Heart left ventricle (tissue), 16 donors: ENCODE measurements at regions not wholly inside any gene's neighbourhood (a gene's known extent, or its start where the extent isn't known, plus 50 kb on each side); places are given as distances from the start of the nearest gene placed in this dataset.
"Not testable (repeated sequence)": the region's sequence is repeated elsewhere in the genome, so short reads cannot be mapped to it uniquely, and the experiment has no call there.

Source experiments
- ATAC-seq, 4 donors: fragments of 200-7000 bp; cut with Tn5 transposase; one replicate each; pipeline ENCODE4 v1.9.1; 2020 to 2022; ENCODE audit warnings: moderate library complexity in 4 of 4, mild to moderate bottlenecking in 3 of 4, moderate number of reproducible peaks in 1 of 4
- DNase-seq, 5 donors: peaks; one replicate each; pipeline ENCODE4 v3.0.0-alpha.2; 2020
- H3K27ac ChIP-seq, 12 donors: fragments of 200-600 bp; sonication (generic) in 4 of 12; one replicate each; pipeline versions ENCODE4 v1.5.0 to v1.8.0; 2016 to 2022; ENCODE audit warnings: mild to moderate bottlenecking in 2 of 12
- H3K27me3 ChIP-seq, 9 donors: fragments of 200-600 bp; sonication (generic) in 2 of 9; one replicate each; pipeline versions ENCODE4 v1.5.1 to v1.8.0; 2016 to 2022; ENCODE audit warnings: mild to moderate bottlenecking in 3 of 9
- H3K36me3 ChIP-seq, 9 donors: fragments of 200-600 bp; sonication (generic) in 2 of 9; one replicate each; pipeline versions ENCODE4 v1.5.0 to v1.8.0; 2018 to 2022; ENCODE audit warnings: mild to moderate bottlenecking in 2 of 9
- H3K4me1 ChIP-seq, 12 donors: fragments of 200-600 bp; sonication (generic) in 4 of 12; one replicate each; pipeline versions ENCODE4 v1.5.0 to v1.8.0; 2016 to 2022; ENCODE audit warnings: mild to moderate bottlenecking in 3 of 12
- H3K4me3 ChIP-seq, 12 donors: fragments of 200-600 bp; sonication (generic) in 4 of 12; one replicate each; pipeline versions ENCODE4 v1.5.0 to v1.8.0; 2017 to 2022; ENCODE audit warnings: mild to moderate bottlenecking in 9 of 12, moderate library complexity in 4 of 12
- H3K9me3 ChIP-seq, 12 donors: fragments of 200-600 bp; sonication (generic) in 4 of 12; one replicate each; pipeline versions ENCODE4 v1.5.0 to v1.8.0; 2016 to 2022; ENCODE audit warnings: mild to moderate bottlenecking in 1 of 12
- POLR2A ChIP-seq, 2 donors: fragments of 450-650 bp; IDR thresholded peaks; one replicate each; pipeline ENCODE4 v1.6.1; 2017; ENCODE audit warnings: antibody characterized with exemption in 2 of 2, mild to moderate bottlenecking in 2 of 2, moderate library complexity in 2 of 2
- WGBS, 4 donors: extraction: QIAGEN DNeasy Blood & Tissue Kit in 2 of 4; methylation state at CpG; one replicate each; pipeline versions ENCODE4 v1.1.5 to v1.1.7; 2013 to 2018; 5-methylcytosine and 5-hydroxymethylcytosine counted together
- intact Hi-C, 10 donors: fragments of 100-400 bp; cut with DNase I; formaldehyde crosslinking; loops; one replicate each; pipeline versions ENCODE4 v1.11.1 to v1.14.2; 2022
- TF ChIP-seq, protein P1 (sequence below), 12 donors: fragments of 200-600 bp; sonication (generic) in 4 of 12; IDR thresholded peaks; one replicate each; pipeline versions ENCODE4 v1.5.0 to v1.8.0; 2018 to 2022; ENCODE audit warnings: antibody characterized with exemption in 12 of 12, mild to moderate bottlenecking in 5 of 12
- donor health status: ischemic (EF 13 %, LVEDD 7.1; RV severe dilation, severe dysfunction).
- donor health status: healthy with polysubstance abuse.
- donor health status: DM: no; HTN: yes; CAD: no.
- donor health status: DM: no; HTN: no; CAD: no.
- donor health status: ischemic (EF 25% LVEDD 6.9; RV normal size, moderate dysfunction).
- donor health status: ischemic (EF 25% LVEDD 5.7; RV mildly dilated, moderate dysfunction).
- donor health status: healthy.
- donor health status: DM: yes; HTN: yes; CAD: no.
- donor health status: ischemic (EF 35%, LVEDD 5.7; RV mildly dilated, moderate dysfunction).
- donor health status: nonischemic (EF 11% LVEDD 7.7; RV severe dilation, severe dysfunction).
- donor health status: DM: yes; HTN: yes; CAD: no.
- donor health status: PGD.
- donor health status: ischemic (EF 29% LVEDD 5.4; RV normal size, mild dysfunction).
- donor health status: nonischemic (EF 23%, LVEDD 6.1; RV moderate dilation, normal function).

DNA sequence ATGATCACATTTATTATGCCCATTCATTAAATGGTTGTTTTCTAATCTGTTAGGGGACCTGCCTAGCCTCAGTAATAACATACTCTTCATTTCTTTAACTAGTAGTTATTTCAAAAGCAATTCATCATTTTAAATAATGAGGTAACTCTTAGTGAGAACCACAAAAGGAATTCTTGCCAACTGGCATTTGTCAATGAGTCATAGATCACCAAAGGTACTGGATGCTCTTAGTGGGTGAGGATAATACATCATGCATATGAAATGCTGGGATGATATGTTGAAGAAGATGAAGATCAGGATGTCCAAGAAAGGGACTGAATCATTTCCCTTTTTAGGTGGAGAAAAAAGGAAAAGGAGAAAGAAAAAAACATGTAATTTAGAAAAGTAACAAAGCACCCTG, 826.2 kb upstream of the DDX18 start:
- no peak overlapping the region for H3K27ac ChIP-seq
- no peak for TF ChIP-seq POLR2A (IDR thresholded peaks at IDR 0.05)
- TF ChIP-seq, protein P1, sequence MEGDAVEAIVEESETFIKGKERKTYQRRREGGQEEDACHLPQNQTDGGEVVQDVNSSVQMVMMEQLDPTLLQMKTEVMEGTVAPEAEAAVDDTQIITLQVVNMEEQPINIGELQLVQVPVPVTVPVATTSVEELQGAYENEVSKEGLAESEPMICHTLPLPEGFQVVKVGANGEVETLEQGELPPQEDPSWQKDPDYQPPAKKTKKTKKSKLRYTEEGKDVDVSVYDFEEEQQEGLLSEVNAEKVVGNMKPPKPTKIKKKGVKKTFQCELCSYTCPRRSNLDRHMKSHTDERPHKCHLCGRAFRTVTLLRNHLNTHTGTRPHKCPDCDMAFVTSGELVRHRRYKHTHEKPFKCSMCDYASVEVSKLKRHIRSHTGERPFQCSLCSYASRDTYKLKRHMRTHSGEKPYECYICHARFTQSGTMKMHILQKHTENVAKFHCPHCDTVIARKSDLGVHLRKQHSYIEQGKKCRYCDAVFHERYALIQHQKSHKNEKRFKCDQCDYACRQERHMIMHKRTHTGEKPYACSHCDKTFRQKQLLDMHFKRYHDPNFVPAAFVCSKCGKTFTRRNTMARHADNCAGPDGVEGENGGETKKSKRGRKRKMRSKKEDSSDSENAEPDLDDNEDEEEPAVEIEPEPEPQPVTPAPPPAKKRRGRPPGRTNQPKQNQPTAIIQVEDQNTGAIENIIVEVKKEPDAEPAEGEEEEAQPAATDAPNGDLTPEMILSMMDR (IDR thresholded peaks at IDR 0.05): no peak
- intact Hi-C loops: no loop called here
- no peak overlapping the region for H3K4me3 ChIP-seq
- no peaks in the 10 kb centered on the region for H3K4me1 ChIP-seq
- no peaks in the 10 kb centered on the region for H3K36me3 ChIP-seq
- ATAC-seq (no peak), DNase-seq (no peak)
- H3K9me3 ChIP-seq: peaks cover 0 to 18% (median 0%) of the 10 kb centered on the region in 12 donors
- no peaks in the 10 kb centered on the region for H3K27me3 ChIP-seq

DNA sequence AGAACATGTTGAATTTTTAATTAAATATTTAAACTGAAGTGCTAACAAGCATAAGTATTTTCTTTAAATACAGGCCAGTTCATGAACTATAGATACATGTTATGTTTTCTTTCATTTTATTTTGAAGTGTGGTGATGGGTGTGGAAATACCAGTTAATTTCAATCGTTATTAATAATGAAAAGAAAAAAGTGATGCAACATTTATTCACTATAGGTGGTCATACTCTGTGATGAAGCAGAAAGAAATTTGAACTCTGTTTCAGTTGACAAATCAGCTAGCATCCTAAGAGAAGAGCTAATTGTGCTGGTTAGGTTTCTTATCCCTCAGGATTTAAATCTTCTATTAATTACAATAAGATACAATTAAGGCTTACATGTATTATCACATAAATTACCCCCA, 795.1 kb upstream of the DDX18 start:
- Histone ChIP-seq H3K27me3 (no peaks in the 10 kb centered on the region), H3K36me3 (no peaks in the 10 kb centered on the region), H3K4me1 (no peaks in the 10 kb centered on the region), H3K4me3 (no peak overlapping the region), H3K27ac (no peak overlapping the region), H3K9me3 (no peaks in the 10 kb centered on the region)
- 68 to 86% (median 82%) methylated on average over 1 of the region's 1 CpG for WGBS, 4 donors
- TF ChIP-seq, protein P1 (IDR thresholded peaks at IDR 0.05): no peak
- no peak for TF ChIP-seq POLR2A (IDR thresholded peaks at IDR 0.05)
- no peak for ATAC-seq
- intact Hi-C loops: no loop called here
- DNase-seq: no peak

DNA sequence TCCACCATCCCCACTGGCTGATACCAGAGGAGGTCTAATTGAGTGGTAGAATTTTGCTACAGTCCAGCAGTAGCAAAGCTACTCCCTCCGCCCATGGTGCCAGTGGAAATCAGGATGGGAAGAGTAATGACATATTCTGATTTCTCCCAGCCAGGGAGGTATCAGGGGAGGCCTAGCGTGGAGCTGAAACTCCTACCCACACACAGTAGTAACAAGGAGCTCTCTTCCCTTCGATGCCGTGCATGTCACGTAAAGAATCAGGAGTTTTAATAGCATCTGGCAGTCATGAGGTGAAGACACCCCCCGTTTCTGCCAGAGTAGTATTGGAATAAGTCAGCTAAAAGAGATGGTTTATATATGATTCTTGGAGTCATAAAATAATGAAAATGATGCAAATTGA, 786.8 kb upstream of the DDX18 start:
- ATAC-seq (no peak), DNase-seq (no peak)
- Histone ChIP-seq H3K4me1 (no peaks in the 10 kb centered on the region), H3K9me3 (peaks cover 0 to 7% (median 0%) of the 10 kb centered on the region in 12 donors), H3K27me3 (no peaks in the 10 kb centered on the region), H3K27ac (no peak overlapping the region), H3K36me3 (no peaks in the 10 kb centered on the region), H3K4me3 (no peak overlapping the region)
- intact Hi-C loops: no loop called here
- 80 to 87% (median 83%) methylated on average over 5 to 6 of the region's 6 CpGs for WGBS, 4 donors
- TF ChIP-seq, protein P1 (IDR thresholded peaks at IDR 0.05): no peak
- TF ChIP-seq POLR2A (IDR thresholded peaks at IDR 0.05): no peak

DNA sequence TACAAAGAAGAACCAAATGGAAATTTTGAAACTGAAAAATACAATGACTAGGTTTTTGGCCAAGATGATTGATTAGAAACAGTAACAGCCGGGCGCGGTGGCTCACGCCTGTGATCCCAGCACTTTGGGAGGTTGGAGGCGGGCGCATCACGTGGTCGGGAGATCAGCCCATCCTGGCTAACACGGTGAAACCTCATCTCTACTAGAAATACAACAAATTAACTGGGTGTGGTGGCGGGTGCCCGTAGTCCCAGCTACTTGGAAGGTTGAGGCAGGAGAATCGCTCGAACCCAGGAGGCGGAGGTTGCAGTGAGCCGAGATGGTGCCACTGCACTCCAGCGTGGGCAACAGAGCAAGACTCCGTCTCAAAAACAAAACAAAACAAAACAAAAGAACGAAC, 785.8 kb upstream of the DDX18 start:
- WGBS, 4 donors: 86 to 93% (median 91%) methylated on average over 18 of the region's 18 CpGs
- H3K4me1 ChIP-seq, H3K4me3 ChIP-seq, H3K27ac ChIP-seq, H3K9me3 ChIP-seq, DNase-seq, intact Hi-C loops, H3K27me3 ChIP-seq, ATAC-seq, H3K36me3 ChIP-seq: not testable (repeated sequence)

DNA sequence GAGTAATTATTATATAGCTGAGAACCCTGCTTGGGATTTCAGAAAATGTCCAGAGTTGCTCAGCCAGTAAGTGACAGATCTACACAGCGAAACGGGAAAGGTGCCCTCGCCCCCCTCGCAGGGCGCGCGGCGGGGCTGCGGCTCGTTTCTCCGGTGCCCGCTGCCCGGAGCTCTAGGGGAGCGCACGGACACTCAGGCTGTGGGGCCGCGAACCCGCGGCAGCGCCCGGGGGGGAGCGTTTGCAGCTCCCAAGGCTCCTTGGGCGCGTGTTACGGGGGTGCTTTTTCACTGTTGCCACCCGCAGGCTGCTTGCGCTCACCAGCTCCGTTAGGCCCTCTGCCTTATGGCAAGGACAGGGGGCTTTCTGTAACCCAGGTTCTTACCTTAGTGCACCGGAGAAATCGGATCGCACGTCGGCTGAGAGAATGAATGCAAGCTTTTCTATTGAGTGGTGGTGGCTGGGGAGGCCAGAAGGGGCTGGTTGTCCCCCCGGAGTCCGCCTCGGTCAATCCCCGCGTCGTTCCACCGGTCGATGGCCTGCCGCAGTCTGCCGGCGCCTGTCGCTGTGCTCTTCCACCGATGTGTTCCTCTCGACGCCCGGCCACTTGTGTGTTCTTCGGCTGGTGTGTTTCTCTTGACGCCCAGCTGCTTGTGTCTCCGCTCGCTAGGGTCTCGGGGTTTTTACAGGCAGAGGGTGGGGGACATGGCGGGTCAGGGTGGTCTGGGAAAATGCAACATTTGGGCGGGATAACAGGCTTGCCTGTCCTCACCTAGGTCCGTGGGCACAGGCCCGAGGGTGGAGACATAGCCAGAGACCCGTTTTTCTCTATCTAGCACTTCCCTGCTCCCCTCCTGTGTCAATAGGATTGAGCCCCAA, 758.8 kb upstream of the DDX18 start:
- Histone ChIP-seq H3K36me3 (no peaks in the 10 kb centered on the region), H3K27me3 (no peaks in the 10 kb centered on the region), H3K27ac (no peak overlapping the region), H3K9me3 (peaks cover 0 to 4% (median 0%) of the 10 kb centered on the region in 12 donors), H3K4me3 (no peak overlapping the region), H3K4me1 (no peaks in the 10 kb centered on the region)
- TF ChIP-seq POLR2A (IDR thresholded peaks at IDR 0.05): no peak
- TF ChIP-seq, protein P1 (IDR thresholded peaks at IDR 0.05): no peak
- intact Hi-C loops: no loop called here
- DNase-seq (no peak), ATAC-seq (no peak)
- 76 to 89% (median 81%) methylated on average over 58 to 59 of the region's 59 CpGs for WGBS, 4 donors
